ENCODE measurements at regions not wholly inside any gene's neighbourhood (a gene's known extent, or its start where the extent isn't known, plus 50 kb on each side); places are given as distances from the start of the nearest gene placed in this dataset.

- TF ChIP-seq, protein P1, sequence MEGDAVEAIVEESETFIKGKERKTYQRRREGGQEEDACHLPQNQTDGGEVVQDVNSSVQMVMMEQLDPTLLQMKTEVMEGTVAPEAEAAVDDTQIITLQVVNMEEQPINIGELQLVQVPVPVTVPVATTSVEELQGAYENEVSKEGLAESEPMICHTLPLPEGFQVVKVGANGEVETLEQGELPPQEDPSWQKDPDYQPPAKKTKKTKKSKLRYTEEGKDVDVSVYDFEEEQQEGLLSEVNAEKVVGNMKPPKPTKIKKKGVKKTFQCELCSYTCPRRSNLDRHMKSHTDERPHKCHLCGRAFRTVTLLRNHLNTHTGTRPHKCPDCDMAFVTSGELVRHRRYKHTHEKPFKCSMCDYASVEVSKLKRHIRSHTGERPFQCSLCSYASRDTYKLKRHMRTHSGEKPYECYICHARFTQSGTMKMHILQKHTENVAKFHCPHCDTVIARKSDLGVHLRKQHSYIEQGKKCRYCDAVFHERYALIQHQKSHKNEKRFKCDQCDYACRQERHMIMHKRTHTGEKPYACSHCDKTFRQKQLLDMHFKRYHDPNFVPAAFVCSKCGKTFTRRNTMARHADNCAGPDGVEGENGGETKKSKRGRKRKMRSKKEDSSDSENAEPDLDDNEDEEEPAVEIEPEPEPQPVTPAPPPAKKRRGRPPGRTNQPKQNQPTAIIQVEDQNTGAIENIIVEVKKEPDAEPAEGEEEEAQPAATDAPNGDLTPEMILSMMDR (IDR thresholded peaks at IDR 0.05; ENCODE audit: low read depth, low read length): no peak
- no peak for DNase-seq (ENCODE audit: extremely low read depth, low read depth)
Measured at GRCh38 chr19:28404472-28404871, 808.5 kb downstream of the UQCRFS1 start.

DNA sequence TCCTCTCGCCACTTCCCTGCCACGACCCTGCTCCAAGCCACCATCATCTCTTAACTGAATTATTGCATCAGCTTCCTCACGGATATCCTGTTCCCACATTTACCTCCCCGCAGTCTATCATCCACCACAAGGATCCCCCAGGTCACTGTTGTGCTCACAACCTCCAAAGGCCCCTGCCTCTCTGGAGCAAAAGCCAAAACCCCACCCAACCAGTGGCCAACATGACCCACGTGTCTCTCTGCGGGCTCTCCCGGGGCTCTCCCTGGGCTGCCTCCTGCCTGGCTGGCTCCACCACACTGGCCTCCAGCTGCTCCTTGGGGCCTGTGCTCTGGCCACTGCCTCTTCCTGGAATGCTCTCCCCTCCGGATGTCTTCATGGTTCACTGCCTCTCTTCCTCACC is 809.3 kb downstream of the UQCRFS1 start:
- DNase-seq (ENCODE audit: extremely low read depth, low read depth): no peak
- TF ChIP-seq, protein P1 (IDR thresholded peaks at IDR 0.05; ENCODE audit: low read depth, low read length): no peak

GRCh38 chr19:28402701-28403290 is 810.2 kb downstream of the UQCRFS1 start:
- TF ChIP-seq, protein P1 (IDR thresholded peaks at IDR 0.05; ENCODE audit: low read depth, low read length): no peak
- DNase-seq (ENCODE audit: extremely low read depth, low read depth): no peak

DNA sequence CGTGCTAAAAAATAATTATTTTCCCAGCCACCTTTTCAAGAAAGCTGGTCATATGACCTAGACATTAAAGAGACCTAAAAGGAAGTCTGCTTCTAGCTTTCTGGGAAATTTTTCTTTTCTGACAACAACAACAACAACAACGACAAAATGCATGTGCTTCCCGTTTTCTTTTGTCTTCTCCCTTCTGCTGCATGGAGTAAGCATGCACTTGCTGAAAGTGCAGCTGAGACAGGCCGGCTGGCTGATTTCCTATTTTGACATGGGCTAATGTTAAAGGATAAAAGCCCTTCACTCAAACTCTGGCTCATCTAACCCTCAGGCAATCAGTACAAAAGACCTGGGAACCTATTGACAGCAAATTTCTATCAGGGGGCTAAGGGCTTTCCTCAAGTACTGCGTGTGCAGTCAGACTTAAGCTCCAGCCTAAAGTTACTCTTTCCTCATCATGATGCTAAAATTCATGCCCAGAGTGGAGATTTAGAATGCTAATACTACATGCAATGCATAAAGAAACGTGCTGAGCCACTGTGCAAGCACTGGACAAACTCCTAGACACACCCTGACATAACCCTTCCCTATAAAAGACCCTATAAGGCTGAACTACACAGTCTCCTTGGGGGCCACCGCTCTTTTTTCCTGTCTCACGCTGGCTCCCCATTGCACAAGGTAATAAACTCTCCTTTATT is 811.1 kb downstream of the UQCRFS1 start:
- no peak for DNase-seq (ENCODE audit: extremely low read depth, low read depth)
- TF ChIP-seq, protein P1 (IDR thresholded peaks at IDR 0.05; ENCODE audit: low read depth, low read length): no peak

DNA sequence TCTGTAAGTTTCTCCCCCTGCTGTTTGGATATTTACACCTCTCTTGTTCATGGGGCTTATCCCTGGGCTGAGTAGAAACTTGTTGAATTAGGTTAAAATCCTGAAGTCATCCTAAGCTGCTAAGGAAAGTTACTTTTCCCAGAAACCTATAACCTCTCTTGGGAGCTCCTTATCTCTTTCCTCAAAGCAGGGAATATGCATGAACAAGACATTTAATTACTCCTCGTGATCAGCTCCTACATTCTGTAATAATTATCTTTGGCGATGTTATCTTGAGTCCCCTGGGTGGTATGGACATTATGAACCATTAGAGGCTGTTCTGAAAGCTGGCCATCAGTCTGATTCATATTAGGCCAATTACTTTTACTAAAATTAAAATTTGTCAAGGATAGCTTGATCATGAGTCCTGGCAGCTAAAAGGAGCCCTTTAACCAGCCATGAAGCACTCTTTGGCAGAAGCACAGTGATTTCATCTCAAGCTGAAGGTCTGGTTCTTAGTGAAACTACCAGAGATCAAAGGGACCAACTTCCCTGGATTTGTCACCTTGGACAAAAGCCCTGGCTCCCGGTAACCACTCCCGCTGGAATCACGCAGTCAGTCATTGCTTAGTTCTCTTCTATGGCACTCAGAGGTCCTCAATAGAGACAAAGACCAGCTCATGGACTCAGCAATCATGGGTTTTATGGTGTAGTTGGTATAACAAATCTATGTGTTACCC is 811.8 kb downstream of the UQCRFS1 start:
- DNase-seq (ENCODE audit: extremely low read depth, low read depth): no peak
- TF ChIP-seq, protein P1 (IDR thresholded peaks at IDR 0.05; ENCODE audit: low read depth, low read length): no peak

GRCh38 chr19:28399187-28399586 is 813.8 kb downstream of the UQCRFS1 start:
- TF ChIP-seq, protein P1 (IDR thresholded peaks at IDR 0.05; ENCODE audit: low read depth, low read length): no peak
- DNase-seq (ENCODE audit: extremely low read depth, low read depth): no peak

DNA sequence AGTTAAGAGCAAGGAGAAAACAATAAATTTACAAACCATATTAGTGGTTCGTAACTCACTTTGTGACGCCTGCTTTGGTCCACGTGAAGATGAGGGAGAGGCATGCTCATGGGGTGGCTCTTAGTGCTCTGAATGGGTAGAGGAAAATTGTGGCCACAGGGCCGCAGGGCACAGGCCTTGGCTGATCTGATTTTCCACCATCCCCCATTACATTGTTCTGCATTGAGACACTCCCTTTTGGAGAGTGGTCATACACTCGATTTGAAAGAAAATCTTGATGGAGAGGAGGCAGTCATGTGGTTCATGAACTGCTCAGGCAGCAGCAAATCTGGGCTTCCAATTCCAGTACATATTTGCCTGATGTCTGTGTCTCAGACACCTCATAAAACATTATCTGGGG is 815.2 kb downstream of the UQCRFS1 start:
- TF ChIP-seq, protein P1 (IDR thresholded peaks at IDR 0.05; ENCODE audit: low read depth, low read length): no peak
- DNase-seq (ENCODE audit: extremely low read depth, low read depth): no peak

Measured in AG09319 (cell line).